WTC11 (cell line): ENCODE measurements at regions not wholly inside any gene's neighbourhood (a gene's known extent, or its start where the extent isn't known, plus 50 kb on each side); places are given as distances from the start of the nearest gene placed in this dataset.
A peak's percentile ranks its signal among the peaks of the same experiment; 100 is the strongest.

Source experiments
- ATAC-seq: fragments of 200-7000 bp; cut with Tn5 transposase; 2 replicates; pipeline ENCODE4 v1.10.0; 2021; ENCODE audit warnings: mild to moderate bottlenecking, moderate library complexity
- CTCF ChIA-PET: fragments of 300-600 bp; sonication (Branson Sonifier 250); formaldehyde crosslinking; loops from one replicate; lab custom pipeline; 2021; ENCODE audit warnings: antibody characterized with exemption; lab: Charles Lee
- POLR2A ChIA-PET: fragments of 350-600 bp; sonication (Branson Sonifier 250); formaldehyde crosslinking; loops from one replicate; lab custom pipeline; 2021; ENCODE audit warnings: antibody characterized with exemption; lab: Charles Lee
- DNase-seq: peaks from one replicate; pipeline ENCODE4 v3.0.0; 2021; ENCODE audit warnings: low spot score
- H3K27ac Mint-ChIP-seq: 2 replicates; pipeline ENCODE4 v1.8.0; 2021; ENCODE audit warnings: mixed read lengths
- H3K27me3 Mint-ChIP-seq: 2 replicates; pipeline ENCODE4 v1.8.0; 2021; ENCODE audit warnings: low read depth, mild to moderate bottlenecking, moderate library complexity, mixed read lengths
- H3K36me3 Mint-ChIP-seq: 2 replicates; pipeline ENCODE4 v1.8.0; 2021; ENCODE audit warnings: mixed read lengths
- H3K4me1 Mint-ChIP-seq: 2 replicates; pipeline ENCODE4 v1.8.0; 2022; ENCODE audit warnings: mixed read lengths
- H3K4me3 Mint-ChIP-seq: 2 replicates; pipeline ENCODE4 v1.8.0; 2021; ENCODE audit warnings: mild to moderate bottlenecking, moderate library complexity, mixed read lengths
- H3K9me3 Mint-ChIP-seq: 2 replicates; pipeline ENCODE4 v1.8.0; 2021; ENCODE audit warnings: mixed read lengths
- CREM ChIP-seq: sonication (generic); formaldehyde crosslinking; IDR thresholded peaks from 2 replicates; pipeline ENCODE4 v1.8.1; 2022; ENCODE audit warnings: mild to moderate bottlenecking, missing genetic modification reagents, moderate library complexity
- ESRRA ChIP-seq: sonication (generic); formaldehyde crosslinking; IDR thresholded peaks from 2 replicates; pipeline ENCODE4 v1.8.1; 2022; ENCODE audit warnings: mild to moderate bottlenecking, missing genetic modification reagents, borderline replicate concordance
- FOXJ3 ChIP-seq: sonication (generic); formaldehyde crosslinking; IDR thresholded peaks from 2 replicates; pipeline ENCODE4 v1.9.0; 2021; ENCODE audit warnings: missing genetic modification reagents, mild to moderate bottlenecking, borderline replicate concordance
- FOXK1 ChIP-seq: sonication (generic); formaldehyde crosslinking; IDR thresholded peaks from 2 replicates; pipeline ENCODE4 v1.8.0; 2022; ENCODE audit warnings: mild to moderate bottlenecking, moderate library complexity, missing genetic modification reagents
- GABPB1 ChIP-seq: sonication (generic); formaldehyde crosslinking; IDR thresholded peaks from 2 replicates; pipeline ENCODE4 v1.8.1; 2023; ENCODE audit warnings: mild to moderate bottlenecking, missing genetic modification reagents
- JAZF1 ChIP-seq: fragments of 250-450 bp; sonication (Bioruptor Pico); IDR thresholded peaks from 2 replicates; pipeline ENCODE4 v1.9.0; 2021; ENCODE audit warnings: moderate library complexity, mild to moderate bottlenecking, inconsistent platforms
- KAT7 ChIP-seq: sonication (generic); formaldehyde crosslinking; IDR thresholded peaks from 2 replicates; pipeline ENCODE4 v1.8.1; 2023; ENCODE audit warnings: missing genetic modification reagents, mild to moderate bottlenecking, borderline replicate concordance
- MYBL2 ChIP-seq: sonication (generic); formaldehyde crosslinking; IDR thresholded peaks from 2 replicates; pipeline ENCODE4 v1.8.1; 2023; ENCODE audit warnings: mild to moderate bottlenecking, moderate library complexity, missing genetic modification reagents
- NFYB ChIP-seq: sonication (generic); formaldehyde crosslinking; conservative IDR thresholded peaks from 2 replicates; pipeline ENCODE4 v1.8.0; 2022; ENCODE audit warnings: low read depth, missing genetic modification reagents
- NR1H2 ChIP-seq: sonication (generic); formaldehyde crosslinking; IDR thresholded peaks from 2 replicates; pipeline ENCODE4 v1.9.0; 2021; ENCODE audit warnings: mild to moderate bottlenecking, moderate library complexity, missing genetic modification reagents
- RORB ChIP-seq: fragments of 250-450 bp; sonication (Bioruptor Pico); IDR thresholded peaks from 2 replicates; pipeline ENCODE4 v1.9.0; 2021; ENCODE audit warnings: mild to moderate bottlenecking
- SOX15 ChIP-seq: fragments of 250-450 bp; sonication (Bioruptor Pico); IDR thresholded peaks from 2 replicates; pipeline ENCODE4 v1.9.0; 2021; ENCODE audit warnings: mild to moderate bottlenecking
- TEAD4 ChIP-seq: sonication (generic); formaldehyde crosslinking; IDR thresholded peaks from 2 replicates; pipeline ENCODE4 v1.8.0; 2022; ENCODE audit warnings: mild to moderate bottlenecking, missing genetic modification reagents
- ZNF671 ChIP-seq: fragments of 250-450 bp; sonication (Bioruptor Pico); IDR thresholded peaks from 2 replicates; pipeline ENCODE4 v1.8.0; 2021; ENCODE audit warnings: mild to moderate bottlenecking
- TF ChIP-seq, protein P1 (sequence below): sonication (generic); formaldehyde crosslinking; IDR thresholded peaks from 2 replicates; pipeline ENCODE4 v1.8.1; 2022; ENCODE audit warnings: missing genetic modification reagents, borderline replicate concordance
- TF ChIP-seq, protein P2 (sequence below): fragments of 250-450 bp; sonication (Bioruptor Pico); IDR thresholded peaks from 2 replicates; pipeline ENCODE4 v2.1.2; 2022; ENCODE audit warnings: mild to moderate bottlenecking, moderate library complexity
- TF ChIP-seq, protein P3 (sequence below): sonication (generic); formaldehyde crosslinking; IDR thresholded peaks from 2 replicates; pipeline ENCODE4 v1.8.0; 2022; ENCODE audit warnings: mild to moderate bottlenecking, missing genetic modification reagents
- TF ChIP-seq, protein P4 (sequence below): sonication (generic); formaldehyde crosslinking; conservative IDR thresholded peaks from 2 replicates; pipeline ENCODE4 v1.8.1; 2022; ENCODE audit warnings: mild to moderate bottlenecking, missing genetic modification reagents
- TF ChIP-seq, protein P5 (sequence below): sonication (generic); formaldehyde crosslinking; IDR thresholded peaks from 2 replicates; pipeline ENCODE4 v1.8.0; 2022; ENCODE audit warnings: mild to moderate bottlenecking, missing genetic modification reagents
- TF ChIP-seq, protein P6 (sequence below): fragments of 250-450 bp; sonication (Bioruptor Pico); IDR thresholded peaks from 2 replicates; pipeline ENCODE4 v1.9.0; 2021; ENCODE audit warnings: moderate library complexity, mild to moderate bottlenecking, inconsistent platforms, borderline replicate concordance
- TF ChIP-seq, protein P7 (sequence below): fragments of 250-450 bp; sonication (Bioruptor Pico); IDR thresholded peaks from 2 replicates; pipeline ENCODE4 v1.9.0; 2021; ENCODE audit warnings: mild to moderate bottlenecking
- TF ChIP-seq, protein P8 (sequence below): sonication (generic); formaldehyde crosslinking; conservative IDR thresholded peaks from 2 replicates; pipeline ENCODE4 v1.8.1; 2023; ENCODE audit warnings: mild to moderate bottlenecking, low read depth, missing genetic modification reagents, moderate library complexity
- TF ChIP-seq, protein P9 (sequence below): sonication (generic); formaldehyde crosslinking; IDR thresholded peaks from 2 replicates; pipeline ENCODE4 v1.8.0; 2023; ENCODE audit warnings: missing genetic modification reagents

DNA sequence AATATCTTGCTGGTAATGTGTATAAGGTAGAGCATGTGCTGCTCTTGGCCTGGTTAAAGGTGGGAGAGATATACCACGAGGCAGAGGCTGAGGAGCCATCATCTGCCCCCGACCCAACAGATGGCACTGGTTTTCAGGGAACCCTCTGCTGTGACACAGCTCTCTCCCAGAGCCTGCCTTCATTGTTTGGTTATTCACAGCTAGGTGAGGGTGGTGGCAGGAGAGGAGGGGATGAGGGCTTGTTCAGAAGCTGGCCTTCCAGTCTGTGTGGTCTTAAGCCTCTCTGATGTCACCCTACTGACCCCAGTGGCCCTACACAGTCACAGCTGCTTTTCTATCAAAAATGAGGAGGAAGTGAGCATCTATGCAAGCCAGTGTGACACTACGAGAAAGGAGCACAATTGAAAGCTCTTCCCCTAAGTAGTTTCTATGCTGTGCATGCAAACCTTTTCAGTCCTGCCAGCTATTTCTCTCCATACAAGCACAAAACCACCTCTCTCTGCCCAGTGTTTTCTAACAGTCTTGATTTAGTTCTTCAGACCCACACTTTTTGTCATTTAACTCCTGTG is 258.4 kb upstream of the AGTR1 start:
- CTCF ChIA-PET, result no interaction called here
- ATAC-seq, result peak; percentile 78
- 0 out of 2 replicates have a peak, but pooled peaks cover 2% of the 10 kb centered on the region for H3K36me3 Mint-ChIP-seq
- no peak overlapping the region for H3K27ac Mint-ChIP-seq
- H3K9me3 Mint-ChIP-seq, result peaks cover 23% of the 10 kb centered on the region
- H3K4me3 Mint-ChIP-seq, result no peak overlapping the region
- H3K27me3 Mint-ChIP-seq, result no peaks in the 10 kb centered on the region
- DNase-seq, result no peak
- POLR2A ChIA-PET, result no interaction called here
- TF ChIP-seq GABPB1 (CRISPR knock-in tag) (no peak), JAZF1 (CRISPR knock-in tag) (no peak), NR1H2 (no peak), FOXK1 (no peak), SOX15 (CRISPR knock-in tag) (no peak)
- TF ChIP-seq, protein P1, sequence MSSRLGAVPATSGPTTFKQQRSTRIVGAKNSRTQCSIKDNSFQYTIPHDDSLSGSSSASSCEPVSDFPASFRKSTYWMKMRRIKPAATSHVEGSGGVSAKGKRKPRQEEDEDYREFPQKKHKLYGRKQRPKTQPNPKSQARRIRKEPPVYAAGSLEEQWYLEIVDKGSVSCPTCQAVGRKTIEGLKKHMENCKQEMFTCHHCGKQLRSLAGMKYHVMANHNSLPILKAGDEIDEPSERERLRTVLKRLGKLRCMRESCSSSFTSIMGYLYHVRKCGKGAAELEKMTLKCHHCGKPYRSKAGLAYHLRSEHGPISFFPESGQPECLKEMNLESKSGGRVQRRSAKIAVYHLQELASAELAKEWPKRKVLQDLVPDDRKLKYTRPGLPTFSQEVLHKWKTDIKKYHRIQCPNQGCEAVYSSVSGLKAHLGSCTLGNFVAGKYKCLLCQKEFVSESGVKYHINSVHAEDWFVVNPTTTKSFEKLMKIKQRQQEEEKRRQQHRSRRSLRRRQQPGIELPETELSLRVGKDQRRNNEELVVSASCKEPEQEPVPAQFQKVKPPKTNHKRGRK, result no peak
- TF ChIP-seq, protein P2, sequence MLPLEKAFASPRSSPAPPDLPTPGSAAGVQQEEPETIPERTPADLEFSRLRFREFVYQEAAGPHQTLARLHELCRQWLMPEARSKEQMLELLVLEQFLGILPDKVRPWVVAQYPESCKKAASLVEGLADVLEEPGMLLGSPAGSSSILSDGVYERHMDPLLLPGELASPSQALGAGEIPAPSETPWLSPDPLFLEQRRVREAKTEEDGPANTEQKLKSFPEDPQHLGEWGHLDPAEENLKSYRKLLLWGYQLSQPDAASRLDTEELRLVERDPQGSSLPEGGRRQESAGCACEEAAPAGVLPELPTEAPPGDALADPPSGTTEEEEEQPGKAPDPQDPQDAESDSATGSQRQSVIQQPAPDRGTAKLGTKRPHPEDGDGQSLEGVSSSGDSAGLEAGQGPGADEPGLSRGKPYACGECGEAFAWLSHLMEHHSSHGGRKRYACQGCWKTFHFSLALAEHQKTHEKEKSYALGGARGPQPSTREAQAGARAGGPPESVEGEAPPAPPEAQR, result no peak
- TF ChIP-seq, protein P3, sequence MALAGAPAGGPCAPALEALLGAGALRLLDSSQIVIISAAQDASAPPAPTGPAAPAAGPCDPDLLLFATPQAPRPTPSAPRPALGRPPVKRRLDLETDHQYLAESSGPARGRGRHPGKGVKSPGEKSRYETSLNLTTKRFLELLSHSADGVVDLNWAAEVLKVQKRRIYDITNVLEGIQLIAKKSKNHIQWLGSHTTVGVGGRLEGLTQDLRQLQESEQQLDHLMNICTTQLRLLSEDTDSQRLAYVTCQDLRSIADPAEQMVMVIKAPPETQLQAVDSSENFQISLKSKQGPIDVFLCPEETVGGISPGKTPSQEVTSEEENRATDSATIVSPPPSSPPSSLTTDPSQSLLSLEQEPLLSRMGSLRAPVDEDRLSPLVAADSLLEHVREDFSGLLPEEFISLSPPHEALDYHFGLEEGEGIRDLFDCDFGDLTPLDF (CRISPR knock-in tag), result no peak
- peaks cover 8% of the 10 kb centered on the region; the same call in 1 of the 2 replicates for H3K4me1 Mint-ChIP-seq

DNA sequence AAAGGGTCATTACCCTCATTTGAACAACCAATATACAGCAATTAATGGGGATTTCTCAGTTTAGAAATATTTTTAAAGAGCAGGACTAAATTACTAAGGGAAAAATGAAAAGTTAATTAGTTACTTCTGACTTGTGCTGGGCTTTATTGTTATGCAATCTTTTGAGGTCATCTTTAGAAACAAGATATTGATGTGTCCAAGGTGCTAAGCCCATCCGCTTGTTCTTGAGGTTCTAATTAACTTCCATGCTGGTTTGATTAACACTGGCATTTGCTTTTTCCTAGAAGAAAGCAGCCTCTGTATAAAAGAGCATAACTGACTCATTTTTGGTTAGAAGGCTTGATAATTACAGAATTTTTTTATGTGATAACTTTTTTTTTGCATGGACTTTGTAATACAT is 256.5 kb upstream of the AGTR1 start:
- CTCF ChIA-PET, result no interaction called here
- DNase-seq, result no peak
- H3K9me3 Mint-ChIP-seq, result peaks cover 21% of the 10 kb centered on the region
- ATAC-seq, result no peak
- H3K4me3 Mint-ChIP-seq, result no peak overlapping the region
- no peaks in the 10 kb centered on the region for H3K27me3 Mint-ChIP-seq
- H3K27ac Mint-ChIP-seq, result no peak overlapping the region
- 0 out of 2 replicates have a peak, but pooled peaks cover 2% of the 10 kb centered on the region for H3K36me3 Mint-ChIP-seq
- POLR2A ChIA-PET, result no interaction called here
- H3K4me1 Mint-ChIP-seq, result peaks cover 8% of the 10 kb centered on the region; the same call in 1 of the 2 replicates
- TF ChIP-seq, protein P4, sequence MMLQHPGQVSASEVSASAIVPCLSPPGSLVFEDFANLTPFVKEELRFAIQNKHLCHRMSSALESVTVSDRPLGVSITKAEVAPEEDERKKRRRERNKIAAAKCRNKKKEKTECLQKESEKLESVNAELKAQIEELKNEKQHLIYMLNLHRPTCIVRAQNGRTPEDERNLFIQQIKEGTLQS, result no peak
- no peak for TF ChIP-seq RORB (CRISPR knock-in tag)
- no peak for TF ChIP-seq KAT7 (CRISPR knock-in tag)
- no peak for TF ChIP-seq FOXK1
- TF ChIP-seq, protein P5, sequence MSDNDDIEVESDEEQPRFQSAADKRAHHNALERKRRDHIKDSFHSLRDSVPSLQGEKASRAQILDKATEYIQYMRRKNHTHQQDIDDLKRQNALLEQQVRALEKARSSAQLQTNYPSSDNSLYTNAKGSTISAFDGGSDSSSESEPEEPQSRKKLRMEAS (CRISPR knock-in tag), result no peak
- TF ChIP-seq FOXJ3 (CRISPR knock-in tag), result no peak
- TF ChIP-seq ZNF671 (CRISPR knock-in tag), result no peak
- TF ChIP-seq, protein P6, sequence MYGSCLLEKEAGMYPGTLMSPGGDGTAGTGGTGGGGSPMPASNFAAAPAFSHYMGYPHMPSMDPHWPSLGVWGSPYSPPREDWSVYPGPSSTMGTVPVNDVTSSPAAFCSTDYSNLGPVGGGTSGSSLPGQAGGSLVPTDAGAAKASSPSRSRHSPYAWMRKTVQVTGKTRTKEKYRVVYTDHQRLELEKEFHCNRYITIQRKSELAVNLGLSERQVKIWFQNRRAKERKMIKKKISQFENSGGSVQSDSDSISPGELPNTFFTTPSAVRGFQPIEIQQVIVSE (CRISPR knock-in tag), result no peak
- TF ChIP-seq CREM, result no peak
- TF ChIP-seq TEAD4, result no peak
- TF ChIP-seq GABPB1 (CRISPR knock-in tag), result no peak
- TF ChIP-seq, protein P7, sequence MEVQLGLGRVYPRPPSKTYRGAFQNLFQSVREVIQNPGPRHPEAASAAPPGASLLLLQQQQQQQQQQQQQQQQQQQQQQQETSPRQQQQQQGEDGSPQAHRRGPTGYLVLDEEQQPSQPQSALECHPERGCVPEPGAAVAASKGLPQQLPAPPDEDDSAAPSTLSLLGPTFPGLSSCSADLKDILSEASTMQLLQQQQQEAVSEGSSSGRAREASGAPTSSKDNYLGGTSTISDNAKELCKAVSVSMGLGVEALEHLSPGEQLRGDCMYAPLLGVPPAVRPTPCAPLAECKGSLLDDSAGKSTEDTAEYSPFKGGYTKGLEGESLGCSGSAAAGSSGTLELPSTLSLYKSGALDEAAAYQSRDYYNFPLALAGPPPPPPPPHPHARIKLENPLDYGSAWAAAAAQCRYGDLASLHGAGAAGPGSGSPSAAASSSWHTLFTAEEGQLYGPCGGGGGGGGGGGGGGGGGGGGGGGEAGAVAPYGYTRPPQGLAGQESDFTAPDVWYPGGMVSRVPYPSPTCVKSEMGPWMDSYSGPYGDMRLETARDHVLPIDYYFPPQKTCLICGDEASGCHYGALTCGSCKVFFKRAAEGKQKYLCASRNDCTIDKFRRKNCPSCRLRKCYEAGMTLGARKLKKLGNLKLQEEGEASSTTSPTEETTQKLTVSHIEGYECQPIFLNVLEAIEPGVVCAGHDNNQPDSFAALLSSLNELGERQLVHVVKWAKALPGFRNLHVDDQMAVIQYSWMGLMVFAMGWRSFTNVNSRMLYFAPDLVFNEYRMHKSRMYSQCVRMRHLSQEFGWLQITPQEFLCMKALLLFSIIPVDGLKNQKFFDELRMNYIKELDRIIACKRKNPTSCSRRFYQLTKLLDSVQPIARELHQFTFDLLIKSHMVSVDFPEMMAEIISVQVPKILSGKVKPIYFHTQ (CRISPR knock-in tag), result no peak
- no peak for TF ChIP-seq NFYB
- no peak for TF ChIP-seq ESRRA (CRISPR knock-in tag)
- TF ChIP-seq MYBL2 (CRISPR knock-in tag), result no peak
- TF ChIP-seq, protein P8, sequence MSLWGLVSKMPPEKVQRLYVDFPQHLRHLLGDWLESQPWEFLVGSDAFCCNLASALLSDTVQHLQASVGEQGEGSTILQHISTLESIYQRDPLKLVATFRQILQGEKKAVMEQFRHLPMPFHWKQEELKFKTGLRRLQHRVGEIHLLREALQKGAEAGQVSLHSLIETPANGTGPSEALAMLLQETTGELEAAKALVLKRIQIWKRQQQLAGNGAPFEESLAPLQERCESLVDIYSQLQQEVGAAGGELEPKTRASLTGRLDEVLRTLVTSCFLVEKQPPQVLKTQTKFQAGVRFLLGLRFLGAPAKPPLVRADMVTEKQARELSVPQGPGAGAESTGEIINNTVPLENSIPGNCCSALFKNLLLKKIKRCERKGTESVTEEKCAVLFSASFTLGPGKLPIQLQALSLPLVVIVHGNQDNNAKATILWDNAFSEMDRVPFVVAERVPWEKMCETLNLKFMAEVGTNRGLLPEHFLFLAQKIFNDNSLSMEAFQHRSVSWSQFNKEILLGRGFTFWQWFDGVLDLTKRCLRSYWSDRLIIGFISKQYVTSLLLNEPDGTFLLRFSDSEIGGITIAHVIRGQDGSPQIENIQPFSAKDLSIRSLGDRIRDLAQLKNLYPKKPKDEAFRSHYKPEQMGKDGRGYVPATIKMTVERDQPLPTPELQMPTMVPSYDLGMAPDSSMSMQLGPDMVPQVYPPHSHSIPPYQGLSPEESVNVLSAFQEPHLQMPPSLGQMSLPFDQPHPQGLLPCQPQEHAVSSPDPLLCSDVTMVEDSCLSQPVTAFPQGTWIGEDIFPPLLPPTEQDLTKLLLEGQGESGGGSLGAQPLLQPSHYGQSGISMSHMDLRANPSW (CRISPR knock-in tag), result no peak
- TF ChIP-seq, protein P9, sequence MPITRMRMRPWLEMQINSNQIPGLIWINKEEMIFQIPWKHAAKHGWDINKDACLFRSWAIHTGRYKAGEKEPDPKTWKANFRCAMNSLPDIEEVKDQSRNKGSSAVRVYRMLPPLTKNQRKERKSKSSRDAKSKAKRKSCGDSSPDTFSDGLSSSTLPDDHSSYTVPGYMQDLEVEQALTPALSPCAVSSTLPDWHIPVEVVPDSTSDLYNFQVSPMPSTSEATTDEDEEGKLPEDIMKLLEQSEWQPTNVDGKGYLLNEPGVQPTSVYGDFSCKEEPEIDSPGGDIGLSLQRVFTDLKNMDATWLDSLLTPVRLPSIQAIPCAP (CRISPR knock-in tag), result no peak
